SK-N-MC (cell line): ENCODE measurements at regions not wholly inside any gene's neighbourhood (a gene's known extent, or its start where the extent isn't known, plus 50 kb on each side); places are given as distances from the start of the nearest gene placed in this dataset.
"Not testable (repeated sequence)": the region's sequence is repeated elsewhere in the genome, so short reads cannot be mapped to it uniquely, and the experiment has no call there.

ENCODE experiments used
- DNase-seq: peaks from one replicate; pipeline ENCODE4 v3.0.0-alpha.2; 2011; ENCODE audit warnings: low read depth, low spot score
- H3K27ac ChIP-seq: fragments of 200-600 bp; sonication (generic); 2 replicates; pipeline ENCODE4 v1.5.1; 2016; ENCODE audit warnings: mixed run types
- H3K36me3 ChIP-seq: fragments of 200-600 bp; sonication (generic); 2 replicates; pipeline ENCODE4 v1.6.1; 2017; ENCODE audit warnings: antibody characterized with exemption, low read length, mixed read lengths; ENCODE audit not compliant: insufficient read depth
- H3K4me3 ChIP-seq: fragments of 200-600 bp; sonication (generic); 2 replicates; pipeline ENCODE4 v1.5.1; 2016
- H3K9ac ChIP-seq: fragments of 200-600 bp; sonication (generic); 2 replicates; pipeline ENCODE4 v1.8.0; 2017; ENCODE audit warnings: mixed run types, mixed read lengths; ENCODE audit not compliant: insufficient read length
- H3K9me3 ChIP-seq: fragments of 200-600 bp; sonication (generic); 2 replicates; pipeline ENCODE4 v1.6.1; 2017; ENCODE audit warnings: low read depth, mild to moderate bottlenecking, antibody characterized with exemption, low read length, moderate library complexity, mixed read lengths
- EZH2 ChIP-seq: fragments of 200-600 bp; sonication (generic); IDR thresholded peaks from one replicate; pipeline ENCODE4 v1.6.1; 2017; ENCODE audit warnings: antibody characterized with exemption
- FOXP2 ChIP-seq: optimal IDR thresholded peaks from 2 replicates; pipeline ENCODE3; 2011; ENCODE audit warnings: mild to moderate bottlenecking, moderate library complexity; ENCODE audit not compliant: insufficient read depth; ENCODE audit errors: extremely low read length, control extremely low read depth
- POLR2AphosphoS5 ChIP-seq: IDR thresholded peaks from 2 replicates; pipeline ENCODE4 v1.6.1; 2012; ENCODE audit warnings: mild to moderate bottlenecking, low read depth, low read length, borderline replicate concordance

GRCh38 chr11:45392591-45393091 lies 106.5 kb upstream of the SYT13 start:
- Histone ChIP-seq H3K27ac (peak overlapping the region; percentile 85), H3K36me3 (no peaks in the 10 kb centered on the region), H3K9ac (peak overlapping the region; percentile 46), H3K4me3 (peak overlapping the region; percentile 47), H3K9me3 (no peaks in the 10 kb centered on the region)
- peak; percentile 70 for DNase-seq
- TF ChIP-seq POLR2AphosphoS5 (no peak), FOXP2 (no peak)

GRCh38 chr11:45392154-45392553 lies 106.0 kb upstream of the SYT13 start:
- DNase-seq: no peak
- Histone ChIP-seq H3K9ac (peak overlapping the region; percentile 46), H3K9me3 (no peaks in the 10 kb centered on the region), H3K4me3 (peak overlapping the region; percentile 47), H3K36me3 (no peaks in the 10 kb centered on the region), H3K27ac (peak overlapping the region; percentile 85)
- TF ChIP-seq EZH2 (no peak), POLR2AphosphoS5 (no peak)

GRCh38 chr11:45391168-45391850 lies 105.2 kb upstream of the SYT13 start:
- no peaks in the 10 kb centered on the region for H3K9me3 ChIP-seq
- TF ChIP-seq POLR2AphosphoS5 (no peak), EZH2 (no peak), FOXP2 (no peak)
- no peak overlapping the region for H3K27ac ChIP-seq
- DNase-seq: no peak
- H3K4me3 ChIP-seq: no peak overlapping the region
- no peaks in the 10 kb centered on the region for H3K36me3 ChIP-seq
- H3K9ac ChIP-seq: no peak overlapping the region

GRCh38 chr11:45390407-45390806 lies 104.3 kb upstream of the SYT13 start:
- DNase-seq: peak; percentile 34
- H3K36me3 ChIP-seq: no peaks in the 10 kb centered on the region

GRCh38 chr11:45388472-45388871 lies 102.3 kb upstream of the SYT13 start:
- DNase-seq: no peak
- Histone ChIP-seq H3K27ac (no peak overlapping the region), H3K9ac (no peak overlapping the region), H3K36me3 (no peaks in the 10 kb centered on the region), H3K4me3 (no peak overlapping the region), H3K9me3 (no peaks in the 10 kb centered on the region)
- no peak for TF ChIP-seq EZH2
- no peak for TF ChIP-seq POLR2AphosphoS5
- no peak for TF ChIP-seq FOXP2

More at GRCh38 chr11:45390407-45390806, 104.3 kb upstream of the SYT13 start:
- no peak for TF ChIP-seq EZH2
- TF ChIP-seq FOXP2: no peak
- no peak for TF ChIP-seq POLR2AphosphoS5
- Histone ChIP-seq H3K27ac (no peak overlapping the region), H3K9me3 (no peaks in the 10 kb centered on the region), H3K9ac (no peak overlapping the region), H3K4me3 (no peak overlapping the region)

GRCh38 chr11:45387885-45388284 lies 101.7 kb upstream of the SYT13 start:
- H3K9ac ChIP-seq, H3K36me3 ChIP-seq, H3K4me3 ChIP-seq, H3K27ac ChIP-seq, DNase-seq, H3K9me3 ChIP-seq: not testable (repeated sequence)

GRCh38 chr11:45386972-45387371 lies 100.8 kb upstream of the SYT13 start:
- DNase-seq: no peak
- Histone ChIP-seq H3K27ac (no peak overlapping the region), H3K9me3 (no peaks in the 10 kb centered on the region), H3K4me3 (no peak overlapping the region), H3K36me3 (no peaks in the 10 kb centered on the region), H3K9ac (no peak overlapping the region)
- TF ChIP-seq POLR2AphosphoS5 (no peak), FOXP2 (no peak), EZH2 (no peak)

- H3K27ac ChIP-seq: no peak overlapping the region
- no peaks in the 10 kb centered on the region for H3K9me3 ChIP-seq
- TF ChIP-seq EZH2: no peak
- no peak for TF ChIP-seq POLR2AphosphoS5
- no peak for TF ChIP-seq FOXP2
- DNase-seq: no peak
- H3K9ac ChIP-seq: no peak overlapping the region
- no peaks in the 10 kb centered on the region for H3K36me3 ChIP-seq
- H3K4me3 ChIP-seq: no peak overlapping the region
Measured at GRCh38 chr11:45385844-45386243, 99.7 kb upstream of the SYT13 start.

GRCh38 chr11:45385423-45385822 lies 99.3 kb upstream of the SYT13 start:
- no peak for DNase-seq
- H3K9ac ChIP-seq: no peak overlapping the region
- no peak overlapping the region for H3K4me3 ChIP-seq
- TF ChIP-seq POLR2AphosphoS5: no peak
- no peak for TF ChIP-seq EZH2
- no peak for TF ChIP-seq FOXP2
- no peaks in the 10 kb centered on the region for H3K9me3 ChIP-seq
- H3K36me3 ChIP-seq: no peaks in the 10 kb centered on the region
- no peak overlapping the region for H3K27ac ChIP-seq
